Activated CD4-positive, alpha-beta memory T cell treated with anti-CD3 and anti-CD28 coated beads, Interleukin-2, amount 10 ng/mL, durations not matched to agents 7 days and 5 days (primary cell): ENCODE measurements at regions not wholly inside any gene's neighbourhood (a gene's known extent, or its start where the extent isn't known, plus 50 kb on each side); places are given as distances from the start of the nearest gene placed in this dataset.
"Not testable (repeated sequence)": the region's sequence is repeated elsewhere in the genome, so short reads cannot be mapped to it uniquely, and the experiment has no call there.

Source experiments
- CTCF ChIA-PET: fragments of 350-600 bp; sonication (Branson Sonifier 250); formaldehyde crosslinking; loops from one replicate; lab custom pipeline; 2021; ENCODE audit warnings: antibody characterized with exemption, inconsistent platforms; lab: Charles Lee
- POLR2A ChIA-PET: fragments of 350-600 bp; sonication (Branson Sonifier 250); formaldehyde crosslinking; loops from one replicate; lab custom pipeline; 2021; ENCODE audit warnings: antibody characterized with exemption; lab: Charles Lee
- DNase-seq: peaks from one replicate; pipeline ENCODE4 v3.0.0-alpha.2; 2020
- H3K27ac Mint-ChIP-seq: one replicate; pipeline ENCODE4 v1.8.0; 2021; ENCODE audit warnings: mild to moderate bottlenecking, mixed read lengths
- H3K27me3 Mint-ChIP-seq: one replicate; pipeline ENCODE4 v1.8.0; 2021; ENCODE audit warnings: mixed read lengths
- H3K36me3 Mint-ChIP-seq: one replicate; pipeline ENCODE4 v1.8.0; 2021; ENCODE audit warnings: low read depth, mixed read lengths
- H3K4me1 Mint-ChIP-seq: one replicate; pipeline ENCODE4 v1.8.0; 2021; ENCODE audit warnings: mixed read lengths
- H3K4me3 Mint-ChIP-seq: one replicate; pipeline ENCODE4 v1.8.0; 2021; ENCODE audit warnings: mild to moderate bottlenecking, mixed read lengths
- H3K9me3 Mint-ChIP-seq: one replicate; pipeline ENCODE4 v1.8.0; 2021; ENCODE audit warnings: mixed read lengths

DNA sequence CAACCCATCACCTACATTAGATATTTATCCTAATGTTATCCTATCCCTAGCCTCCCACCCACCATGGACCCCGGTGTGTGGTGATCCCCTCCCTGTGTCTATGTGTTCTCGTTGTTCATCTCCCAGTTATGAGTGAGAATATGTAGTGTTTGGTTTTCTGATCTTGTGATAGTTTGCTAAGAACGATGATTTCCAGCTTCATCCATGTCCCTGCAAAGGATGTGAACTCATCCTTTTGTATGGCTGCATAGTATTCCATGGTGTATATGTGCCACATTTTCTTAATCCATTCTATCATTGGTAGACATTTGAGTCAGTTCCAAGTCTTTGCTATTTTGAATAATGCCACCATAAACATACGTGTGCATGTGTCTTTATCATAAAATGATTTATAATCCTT lies 185.3 kb downstream of the TTC6 start:
- H3K27me3 Mint-ChIP-seq, H3K27ac Mint-ChIP-seq, H3K4me1 Mint-ChIP-seq, H3K36me3 Mint-ChIP-seq, POLR2A ChIA-PET, CTCF ChIA-PET, H3K4me3 Mint-ChIP-seq, DNase-seq: not testable (repeated sequence)
- peaks cover 19% of the 10 kb centered on the region for H3K9me3 Mint-ChIP-seq

- H3K27ac Mint-ChIP-seq, H3K27me3 Mint-ChIP-seq, H3K36me3 Mint-ChIP-seq, H3K4me1 Mint-ChIP-seq, POLR2A ChIA-PET, H3K9me3 Mint-ChIP-seq, CTCF ChIA-PET, DNase-seq, H3K4me3 Mint-ChIP-seq: not testable (repeated sequence)
Observed at GRCh38 chr14:37784203-37784826, 188.9 kb downstream of the TTC6 start.

GRCh38 chr14:37784827-37785223 lies 189.4 kb downstream of the TTC6 start:
- H3K4me3 Mint-ChIP-seq, DNase-seq, H3K27ac Mint-ChIP-seq, CTCF ChIA-PET, H3K4me1 Mint-ChIP-seq, H3K27me3 Mint-ChIP-seq, POLR2A ChIA-PET, H3K36me3 Mint-ChIP-seq, H3K9me3 Mint-ChIP-seq: not testable (repeated sequence)

- H3K27me3 Mint-ChIP-seq, CTCF ChIA-PET, DNase-seq, H3K27ac Mint-ChIP-seq, H3K9me3 Mint-ChIP-seq, POLR2A ChIA-PET, H3K36me3 Mint-ChIP-seq, H3K4me3 Mint-ChIP-seq, H3K4me1 Mint-ChIP-seq: not testable (repeated sequence)
Observed at GRCh38 chr14:37785298-37785697, 189.9 kb downstream of the TTC6 start.

DNA sequence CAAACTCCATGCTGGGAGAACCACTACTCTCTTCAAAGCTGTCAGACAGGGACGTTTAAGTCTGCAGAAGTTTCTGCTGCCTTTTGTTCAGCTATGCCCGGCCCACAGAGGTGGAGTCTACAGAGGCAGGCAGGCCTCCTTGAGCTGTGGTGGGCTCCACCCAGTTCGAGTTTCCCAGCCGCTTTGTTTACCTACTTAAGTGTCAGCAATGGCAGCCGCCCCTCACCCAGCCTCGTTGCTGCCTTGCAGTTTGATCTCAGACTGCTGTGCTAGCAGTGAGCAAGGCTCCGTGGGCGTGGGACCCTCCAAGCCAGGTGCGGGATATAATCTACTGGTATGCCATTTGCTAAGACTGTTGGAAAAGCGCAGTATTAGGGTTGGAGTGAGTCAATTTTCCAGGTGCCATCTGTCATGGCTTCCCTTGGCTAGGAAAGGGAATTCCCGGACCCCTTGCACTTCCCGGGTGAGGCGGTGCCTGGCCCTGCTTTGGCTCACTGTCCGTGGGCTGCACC lies 190.7 kb downstream of the TTC6 start:
- H3K27me3 Mint-ChIP-seq, H3K4me3 Mint-ChIP-seq, POLR2A ChIA-PET, H3K36me3 Mint-ChIP-seq, DNase-seq, H3K4me1 Mint-ChIP-seq, H3K27ac Mint-ChIP-seq, CTCF ChIA-PET, H3K9me3 Mint-ChIP-seq: not testable (repeated sequence)

- H3K4me3 Mint-ChIP-seq, result no peak overlapping the region
- H3K4me1 Mint-ChIP-seq, result no peaks in the 10 kb centered on the region
- H3K27ac Mint-ChIP-seq, result no peak overlapping the region
- H3K9me3 Mint-ChIP-seq, result no peaks in the 10 kb centered on the region
- POLR2A ChIA-PET, result no interaction called here
- CTCF ChIA-PET, result no interaction called here
- H3K27me3 Mint-ChIP-seq, result no peaks in the 10 kb centered on the region
- no peak for DNase-seq
- no peaks in the 10 kb centered on the region for H3K36me3 Mint-ChIP-seq
Observed at GRCh38 chr14:37787879-37788494, 192.6 kb downstream of the TTC6 start.

GRCh38 chr14:37791384-37792036 lies 196.1 kb downstream of the TTC6 start:
- Mint-ChIP-seq H3K27me3 (no peaks in the 10 kb centered on the region), H3K9me3 (no peaks in the 10 kb centered on the region), H3K36me3 (no peaks in the 10 kb centered on the region), H3K4me3 (no peak overlapping the region), H3K27ac (no peak overlapping the region), H3K4me1 (no peaks in the 10 kb centered on the region)
- POLR2A ChIA-PET, result no interaction called here
- CTCF ChIA-PET, result no interaction called here
- DNase-seq, result no peak

- no peak overlapping the region for H3K27ac Mint-ChIP-seq
- H3K27me3 Mint-ChIP-seq, result no peaks in the 10 kb centered on the region
- H3K4me1 Mint-ChIP-seq, result no peaks in the 10 kb centered on the region
- ChIA-PET POLR2A (no interaction called here), CTCF (no interaction called here)
- no peaks in the 10 kb centered on the region for H3K36me3 Mint-ChIP-seq
- no peak overlapping the region for H3K4me3 Mint-ChIP-seq
- H3K9me3 Mint-ChIP-seq, result no peaks in the 10 kb centered on the region
- no peak for DNase-seq
Observed at GRCh38 chr14:37792124-37792523, 196.7 kb downstream of the TTC6 start.

GRCh38 chr14:37796703-37797416 lies 201.4 kb downstream of the TTC6 start:
- Mint-ChIP-seq H3K27me3 (no peaks in the 10 kb centered on the region), H3K27ac (no peak overlapping the region), H3K4me3 (no peak overlapping the region), H3K9me3 (no peaks in the 10 kb centered on the region), H3K36me3 (no peaks in the 10 kb centered on the region), H3K4me1 (no peaks in the 10 kb centered on the region)
- ChIA-PET CTCF (no interaction called here), POLR2A (no interaction called here)
- no peak for DNase-seq

GRCh38 chr14:37797675-37798074 lies 202.2 kb downstream of the TTC6 start:
- Mint-ChIP-seq H3K4me3 (no peak overlapping the region), H3K27me3 (no peaks in the 10 kb centered on the region), H3K4me1 (no peaks in the 10 kb centered on the region), H3K36me3 (no peaks in the 10 kb centered on the region), H3K27ac (no peak overlapping the region), H3K9me3 (no peaks in the 10 kb centered on the region)
- POLR2A ChIA-PET, result no interaction called here
- DNase-seq, result no peak
- CTCF ChIA-PET, result no interaction called here

DNA sequence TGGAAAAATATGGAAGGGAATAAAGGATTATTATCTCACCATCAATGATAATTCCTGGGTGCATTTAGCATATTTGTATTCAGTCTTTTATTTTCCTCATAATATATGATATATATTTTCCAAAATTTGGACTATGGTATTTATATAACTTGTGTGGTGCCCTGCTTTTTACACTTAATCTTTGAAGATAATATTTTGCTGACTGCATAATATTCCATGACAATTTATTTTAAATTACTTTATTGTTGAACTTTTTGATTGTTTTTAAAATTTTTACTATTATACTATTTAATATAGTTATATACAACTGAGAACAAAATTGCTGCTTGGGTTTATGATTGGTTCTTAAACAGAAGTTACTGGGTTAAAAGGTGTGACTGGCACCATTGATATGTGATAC lies 212.3 kb downstream of the TTC6 start:
- POLR2A ChIA-PET, result no interaction called here
- Mint-ChIP-seq H3K9me3 (no peaks in the 10 kb centered on the region), H3K4me1 (no peaks in the 10 kb centered on the region), H3K27me3 (no peaks in the 10 kb centered on the region), H3K4me3 (no peak overlapping the region), H3K36me3 (no peaks in the 10 kb centered on the region), H3K27ac (no peak overlapping the region)
- DNase-seq, result no peak
- CTCF ChIA-PET, result no interaction called here

DNA sequence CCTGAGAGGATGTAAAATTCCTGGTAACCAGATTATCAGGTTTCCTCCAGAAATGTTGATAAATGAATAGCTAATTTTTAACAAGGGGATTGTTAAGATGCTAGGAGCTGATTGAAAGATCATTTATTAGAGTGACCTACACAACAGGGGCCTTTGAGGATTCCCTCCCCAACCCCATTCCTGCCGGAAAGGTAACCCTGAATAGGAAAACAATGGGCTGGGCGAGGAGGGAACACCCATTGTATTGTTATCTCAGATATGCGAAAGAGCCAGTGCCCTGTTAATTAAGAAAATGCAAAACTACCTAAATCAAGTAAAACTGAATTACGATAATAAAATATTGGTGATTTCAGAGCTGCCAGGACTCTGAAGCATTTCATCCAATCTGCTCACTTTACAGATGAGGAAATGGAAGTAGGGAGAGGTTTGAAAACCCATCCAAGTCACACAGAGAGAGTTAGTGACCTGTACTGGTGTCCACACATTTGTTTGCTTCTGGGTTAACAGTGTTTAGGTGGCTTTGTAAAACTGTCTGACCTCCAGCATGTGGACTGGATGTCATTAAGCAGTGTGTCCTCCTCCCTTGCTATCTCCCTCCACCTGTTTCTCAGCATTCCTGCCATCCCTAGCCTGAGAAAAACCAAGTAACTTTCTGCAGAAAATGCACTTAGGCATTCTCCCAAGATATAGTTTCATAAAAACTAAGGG lies 214.8 kb downstream of the TTC6 start:
- POLR2A ChIA-PET, result no interaction called here
- CTCF ChIA-PET, result no interaction called here

DNA sequence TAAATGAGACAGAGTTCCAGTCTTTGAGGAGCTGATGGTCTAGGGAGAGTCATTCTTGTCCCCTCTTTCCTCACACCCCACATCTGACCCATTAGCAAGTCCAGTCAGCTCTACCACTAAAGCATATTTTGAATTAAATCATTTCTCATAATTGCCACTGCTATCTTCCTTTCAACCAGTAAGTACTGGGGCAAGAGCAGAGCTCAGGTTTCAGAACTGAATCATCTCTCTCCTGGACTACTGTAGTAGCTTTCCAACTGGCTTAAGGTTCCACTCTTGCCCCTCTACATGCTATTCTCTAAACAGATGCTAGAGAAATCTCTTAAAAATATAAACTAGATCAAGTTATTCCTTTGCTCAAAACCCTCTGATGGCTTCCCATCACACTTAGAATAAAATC lies 218.3 kb downstream of the TTC6 start:
- Mint-ChIP-seq H3K36me3 (no peaks in the 10 kb centered on the region), H3K4me3 (no peak overlapping the region), H3K9me3 (no peaks in the 10 kb centered on the region), H3K27me3 (no peaks in the 10 kb centered on the region), H3K4me1 (no peaks in the 10 kb centered on the region), H3K27ac (no peak overlapping the region)
- CTCF ChIA-PET, result no interaction called here
- POLR2A ChIA-PET, result no interaction called here
- DNase-seq, result no peak

More for the DNA sequence above, 214.8 kb downstream of the TTC6 start:
- no peak for DNase-seq
- Mint-ChIP-seq H3K4me1 (no peaks in the 10 kb centered on the region), H3K36me3 (no peaks in the 10 kb centered on the region), H3K27ac (no peak overlapping the region), H3K27me3 (no peaks in the 10 kb centered on the region), H3K9me3 (no peaks in the 10 kb centered on the region), H3K4me3 (no peak overlapping the region)
